GM23338 (cell line): ENCODE measurements at regions not wholly inside any gene's neighbourhood (a gene's known extent, or its start where the extent isn't known, plus 50 kb on each side); places are given as distances from the start of the nearest gene placed in this dataset.

Experiments used
- ATAC-seq: fragments of 200-7000 bp; cut with Tn5 transposase; 3 replicates; pipeline ENCODE4 v1.9.1; 2020
- DNase-seq: peaks from one replicate; pipeline ENCODE4 v3.0.0-alpha.2; 2015; ENCODE audit warnings: low spot score
- H2AFZ ChIP-seq: fragments of 200-600 bp; sonication (generic); 2 replicates; pipeline ENCODE4 v1.8.0; 2016; ENCODE audit warnings: antibody characterized with exemption, mild to moderate bottlenecking, moderate library complexity
- H3F3A ChIP-seq: fragments of 200-600 bp; sonication (generic); replicated peaks from 2 replicates; pipeline ENCODE4 v1.8.0; 2017; ENCODE audit warnings: antibody characterized with exemption, mixed run types, low read depth
- H3K27ac ChIP-seq: fragments of 200-600 bp; sonication (generic); 2 replicates; pipeline ENCODE4 v1.6.1; 2016; ENCODE audit warnings: low read depth
- H3K27me3 ChIP-seq: fragments of 200-600 bp; sonication (generic); 2 replicates; pipeline ENCODE4 v1.8.0; 2016; ENCODE audit warnings: mild to moderate bottlenecking, mixed run types, moderate library complexity; ENCODE audit not compliant: insufficient read depth
- H3K36me3 ChIP-seq: fragments of 200-600 bp; sonication (generic); 2 replicates; pipeline ENCODE4 v1.8.0; 2016; ENCODE audit warnings: mild to moderate bottlenecking; ENCODE audit not compliant: insufficient read depth
- H3K4me1 ChIP-seq: fragments of 200-600 bp; sonication (generic); 2 replicates; pipeline ENCODE4 v1.8.0; 2016; ENCODE audit warnings: mild to moderate bottlenecking, moderate library complexity; ENCODE audit not compliant: insufficient read depth
- H3K4me2 ChIP-seq: fragments of 200-600 bp; sonication (generic); 2 replicates; pipeline ENCODE4 v1.7.1; 2017; ENCODE audit warnings: mixed run types
- H3K4me3 ChIP-seq: fragments of 200-600 bp; sonication (generic); 2 replicates; pipeline ENCODE4 v1.6.1; 2016; ENCODE audit warnings: mixed run types
- H3K79me2 ChIP-seq: fragments of 200-600 bp; sonication (generic); replicated peaks from 2 replicates; pipeline ENCODE4 v1.8.0; 2017; ENCODE audit warnings: mild to moderate bottlenecking; ENCODE audit not compliant: insufficient read depth
- H3K9me2 ChIP-seq: fragments of 200-600 bp; sonication (generic); 2 replicates; pipeline ENCODE4 v1.8.0; 2017; ENCODE audit not compliant: insufficient read depth
- H4K20me1 ChIP-seq: fragments of 200-600 bp; sonication (generic); replicated peaks from 2 replicates; pipeline ENCODE4 v1.8.0; 2017; ENCODE audit warnings: mild to moderate bottlenecking; ENCODE audit not compliant: insufficient read depth
- H3K27ac Mint-ChIP-seq: 2 replicates; pipeline ENCODE4 v1.8.0; 2020; ENCODE audit warnings: inconsistent platforms, mild to moderate bottlenecking, moderate library complexity, mixed read lengths
- H3K27me3 Mint-ChIP-seq: 3 replicates; pipeline ENCODE4 v1.8.0; 2022; ENCODE audit warnings: low read depth, mild to moderate bottlenecking, moderate library complexity, mixed read lengths, inconsistent platforms; ENCODE audit not compliant: insufficient read depth, poor library complexity
- H3K36me3 Mint-ChIP-seq: 3 replicates; pipeline ENCODE4 v1.8.0; 2021; ENCODE audit warnings: low read depth, mild to moderate bottlenecking, inconsistent platforms, moderate library complexity, mixed read lengths
- H3K4me1 Mint-ChIP-seq: 3 replicates; pipeline ENCODE4 v1.8.0; 2020; ENCODE audit warnings: mild to moderate bottlenecking, inconsistent platforms, mixed read lengths
- H3K4me3 Mint-ChIP-seq: 3 replicates; pipeline ENCODE4 v1.8.0; 2021; ENCODE audit warnings: moderate library complexity, mild to moderate bottlenecking, inconsistent platforms, mixed read lengths
- H3K9me3 Mint-ChIP-seq: 3 replicates; pipeline ENCODE4 v1.8.0; 2020; ENCODE audit warnings: moderate library complexity, mild to moderate bottlenecking, inconsistent platforms, mixed read lengths
- CREB1 ChIP-seq: fragments of 250-450 bp; sonication (Bioruptor Pico); IDR thresholded peaks from 2 replicates; pipeline ENCODE4 v1.5.0; 2020; ENCODE audit warnings: low read depth, mild to moderate bottlenecking, moderate library complexity
- EZH2 ChIP-seq: fragments of 200-600 bp; sonication (generic); IDR thresholded peaks from one replicate; pipeline ENCODE4 v1.8.0; 2017; ENCODE audit warnings: antibody characterized with exemption, mild to moderate bottlenecking, low read depth; ENCODE audit not compliant: unreplicated experiment
- EZH2phosphoT487 ChIP-seq: fragments of 200-600 bp; sonication (generic); IDR thresholded peaks from one replicate; pipeline ENCODE4 v1.8.1; 2018; ENCODE audit warnings: antibody characterized with exemption; ENCODE audit not compliant: unreplicated experiment
- JUNB ChIP-seq: IDR thresholded peaks from one replicate; pipeline ENCODE4 v1.6.1; 2016; ENCODE audit warnings: antibody characterized with exemption; ENCODE audit not compliant: unreplicated experiment
- NANOG ChIP-seq: IDR thresholded peaks from 2 replicates; pipeline ENCODE4 v1.6.1; 2016; ENCODE audit warnings: antibody characterized with exemption, borderline replicate concordance
- POLR2AphosphoS5 ChIP-seq: IDR thresholded peaks from 2 replicates; pipeline ENCODE4 v1.6.1; 2016; ENCODE audit warnings: antibody characterized with exemption, low read depth
- STAT1 ChIP-seq: IDR thresholded peaks from one replicate; pipeline ENCODE4 v1.6.1; 2016; ENCODE audit warnings: antibody characterized with exemption; ENCODE audit not compliant: unreplicated experiment
- ZNF114 ChIP-seq: fragments of 250-450 bp; sonication (Bioruptor Pico); IDR thresholded peaks from 2 replicates; pipeline ENCODE4 v1.5.0; 2020; ENCODE audit warnings: mild to moderate bottlenecking, moderate library complexity
- TF ChIP-seq, protein P1 (sequence below): IDR thresholded peaks from one replicate; pipeline ENCODE4 v1.6.1; 2018; ENCODE audit warnings: antibody characterized with exemption; ENCODE audit not compliant: unreplicated experiment
- TF ChIP-seq, protein P2 (sequence below), 2 experiments: fragments of 200-600 bp in 1 of 2; sonication (generic) in 1 of 2; conservative IDR thresholded peaks; 2 replicates each; pipeline versions ENCODE4 v1.5.1 to v1.6.1; 2016 to 2017; ENCODE audit warnings: antibody characterized with exemption in 2 of 2, low read depth in 2 of 2, mild to moderate bottlenecking in 2 of 2, moderate library complexity in 1 of 2

DNA sequence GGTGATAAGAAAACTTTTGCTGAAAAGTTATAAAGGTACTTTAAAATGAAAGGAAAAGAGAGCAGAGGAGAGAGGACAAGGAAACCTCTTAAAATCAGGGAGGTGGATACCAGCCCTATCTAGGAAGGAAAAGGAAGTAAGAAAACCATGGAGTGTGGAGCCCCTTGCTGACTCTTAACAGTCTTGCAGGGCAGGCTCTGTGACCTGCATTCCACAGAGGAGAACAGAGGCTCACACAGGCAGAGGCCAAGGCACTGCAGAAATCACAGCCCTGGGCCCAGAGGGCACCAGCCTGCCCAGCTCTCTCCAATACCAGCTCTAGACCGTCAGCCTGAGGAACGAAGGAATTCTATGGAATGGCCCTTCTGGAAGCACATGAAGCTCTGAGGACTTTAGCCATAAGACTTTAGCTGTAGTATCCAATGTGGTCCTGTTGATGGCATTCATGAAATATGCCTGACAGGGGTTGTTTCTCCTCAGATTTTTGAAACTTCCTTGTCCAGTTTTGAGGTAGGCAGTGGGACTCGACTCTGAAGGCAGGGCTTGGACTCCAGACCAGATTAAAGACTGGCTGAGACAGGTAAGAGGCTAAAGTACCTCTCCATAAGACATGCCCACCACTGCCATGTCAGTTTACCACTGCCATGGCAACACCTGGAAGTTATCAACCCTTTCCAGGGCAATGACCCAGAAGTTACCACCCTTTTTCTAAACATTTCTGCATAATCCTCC, 216.3 kb downstream of the ANAPC1 start:
- TF ChIP-seq, protein P1, sequence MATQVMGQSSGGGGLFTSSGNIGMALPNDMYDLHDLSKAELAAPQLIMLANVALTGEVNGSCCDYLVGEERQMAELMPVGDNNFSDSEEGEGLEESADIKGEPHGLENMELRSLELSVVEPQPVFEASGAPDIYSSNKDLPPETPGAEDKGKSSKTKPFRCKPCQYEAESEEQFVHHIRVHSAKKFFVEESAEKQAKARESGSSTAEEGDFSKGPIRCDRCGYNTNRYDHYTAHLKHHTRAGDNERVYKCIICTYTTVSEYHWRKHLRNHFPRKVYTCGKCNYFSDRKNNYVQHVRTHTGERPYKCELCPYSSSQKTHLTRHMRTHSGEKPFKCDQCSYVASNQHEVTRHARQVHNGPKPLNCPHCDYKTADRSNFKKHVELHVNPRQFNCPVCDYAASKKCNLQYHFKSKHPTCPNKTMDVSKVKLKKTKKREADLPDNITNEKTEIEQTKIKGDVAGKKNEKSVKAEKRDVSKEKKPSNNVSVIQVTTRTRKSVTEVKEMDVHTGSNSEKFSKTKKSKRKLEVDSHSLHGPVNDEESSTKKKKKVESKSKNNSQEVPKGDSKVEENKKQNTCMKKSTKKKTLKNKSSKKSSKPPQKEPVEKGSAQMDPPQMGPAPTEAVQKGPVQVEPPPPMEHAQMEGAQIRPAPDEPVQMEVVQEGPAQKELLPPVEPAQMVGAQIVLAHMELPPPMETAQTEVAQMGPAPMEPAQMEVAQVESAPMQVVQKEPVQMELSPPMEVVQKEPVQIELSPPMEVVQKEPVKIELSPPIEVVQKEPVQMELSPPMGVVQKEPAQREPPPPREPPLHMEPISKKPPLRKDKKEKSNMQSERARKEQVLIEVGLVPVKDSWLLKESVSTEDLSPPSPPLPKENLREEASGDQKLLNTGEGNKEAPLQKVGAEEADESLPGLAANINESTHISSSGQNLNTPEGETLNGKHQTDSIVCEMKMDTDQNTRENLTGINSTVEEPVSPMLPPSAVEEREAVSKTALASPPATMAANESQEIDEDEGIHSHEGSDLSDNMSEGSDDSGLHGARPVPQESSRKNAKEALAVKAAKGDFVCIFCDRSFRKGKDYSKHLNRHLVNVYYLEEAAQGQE, result no peak
- TF ChIP-seq POLR2AphosphoS5 (no peak), CREB1 (CRISPR knock-in tag) (no peak), JUNB (no peak), EZH2phosphoT487 (no peak), EZH2 (no peak)
- TF ChIP-seq, protein P2, sequence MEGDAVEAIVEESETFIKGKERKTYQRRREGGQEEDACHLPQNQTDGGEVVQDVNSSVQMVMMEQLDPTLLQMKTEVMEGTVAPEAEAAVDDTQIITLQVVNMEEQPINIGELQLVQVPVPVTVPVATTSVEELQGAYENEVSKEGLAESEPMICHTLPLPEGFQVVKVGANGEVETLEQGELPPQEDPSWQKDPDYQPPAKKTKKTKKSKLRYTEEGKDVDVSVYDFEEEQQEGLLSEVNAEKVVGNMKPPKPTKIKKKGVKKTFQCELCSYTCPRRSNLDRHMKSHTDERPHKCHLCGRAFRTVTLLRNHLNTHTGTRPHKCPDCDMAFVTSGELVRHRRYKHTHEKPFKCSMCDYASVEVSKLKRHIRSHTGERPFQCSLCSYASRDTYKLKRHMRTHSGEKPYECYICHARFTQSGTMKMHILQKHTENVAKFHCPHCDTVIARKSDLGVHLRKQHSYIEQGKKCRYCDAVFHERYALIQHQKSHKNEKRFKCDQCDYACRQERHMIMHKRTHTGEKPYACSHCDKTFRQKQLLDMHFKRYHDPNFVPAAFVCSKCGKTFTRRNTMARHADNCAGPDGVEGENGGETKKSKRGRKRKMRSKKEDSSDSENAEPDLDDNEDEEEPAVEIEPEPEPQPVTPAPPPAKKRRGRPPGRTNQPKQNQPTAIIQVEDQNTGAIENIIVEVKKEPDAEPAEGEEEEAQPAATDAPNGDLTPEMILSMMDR (conservative IDR thresholded peaks at IDR 0.05; ENCODE audit: low read depth in 2 of 2), result peak in 1 of 2 experiments; percentile 37; a peak in 3 of 4 replicates
- Histone ChIP-seq H4K20me1 (no peaks in the 10 kb centered on the region), H3K4me1 (no peaks in the 10 kb centered on the region), H3K9me2 (peaks cover 14% of the 10 kb centered on the region; the same call in 1 of the 2 replicates), H3F3A (no peaks in the 10 kb centered on the region), H3K36me3 (no peaks in the 10 kb centered on the region), H3K27me3 (no peaks in the 10 kb centered on the region), H3K79me2 (no peaks in the 10 kb centered on the region), H2AFZ (no peak overlapping the region), H3K4me3 (no peak overlapping the region), H3K4me2 (no peak overlapping the region), H3K27ac (no peak overlapping the region)
- Mint-ChIP-seq H3K4me1 (no peaks in the 10 kb centered on the region; the same call in 2 of the 3 replicates), H3K9me3 (peaks cover 41% of the 10 kb centered on the region), H3K27ac (no peak overlapping the region), H3K27me3 (peaks cover 7% of the 10 kb centered on the region), H3K4me3 (no peak overlapping the region), H3K36me3 (peaks cover 25% of the 10 kb centered on the region)
- DNase-seq, result peak; percentile 24
- peak; percentile 62 for ATAC-seq

DNA sequence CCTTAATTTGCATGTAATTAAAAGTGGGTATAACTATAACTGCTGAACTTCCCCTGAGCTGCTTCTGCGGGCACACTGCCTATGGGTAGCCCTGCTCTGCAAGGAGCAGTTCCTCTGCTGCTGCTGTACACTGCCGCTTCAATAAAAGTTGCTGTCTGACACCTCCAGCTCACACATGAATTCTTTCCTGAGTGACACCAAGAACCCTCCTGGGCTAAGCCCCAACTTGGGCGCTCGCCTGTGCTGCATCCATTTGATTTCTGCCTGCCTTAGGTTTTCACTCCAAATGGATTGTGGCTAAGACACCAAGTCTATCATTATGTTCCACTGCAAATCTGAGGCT, 215.7 kb downstream of the ANAPC1 start:
- H3K9me3 Mint-ChIP-seq, result peaks cover 45% of the 10 kb centered on the region
- peaks cover 7% of the 10 kb centered on the region for H3K27me3 Mint-ChIP-seq
- no peak overlapping the region for H3K4me2 ChIP-seq
- no peak overlapping the region for H3K4me3 ChIP-seq
- H3K4me3 Mint-ChIP-seq, result no peak overlapping the region
- no peaks in the 10 kb centered on the region for H3K36me3 ChIP-seq
- peaks cover 25% of the 10 kb centered on the region for H3K36me3 Mint-ChIP-seq
- no peaks in the 10 kb centered on the region for H3F3A ChIP-seq
- peaks cover 14% of the 10 kb centered on the region; the same call in 1 of the 2 replicates for H3K9me2 ChIP-seq
- no peak overlapping the region for H3K27ac ChIP-seq
- H3K27ac Mint-ChIP-seq, result no peak overlapping the region
- no peaks in the 10 kb centered on the region for H3K4me1 ChIP-seq
- H3K4me1 Mint-ChIP-seq, result no peaks in the 10 kb centered on the region; the same call in 2 of the 3 replicates
- no peaks in the 10 kb centered on the region for H3K79me2 ChIP-seq
- DNase-seq (no peak), ATAC-seq (no peak)
- no peaks in the 10 kb centered on the region for H3K27me3 ChIP-seq
- no peaks in the 10 kb centered on the region for H4K20me1 ChIP-seq
- no peak overlapping the region for H2AFZ ChIP-seq
- TF ChIP-seq EZH2, result no peak
- no peak for TF ChIP-seq JUNB
- no peak for TF ChIP-seq STAT1
- no peak for TF ChIP-seq NANOG
- TF ChIP-seq ZNF114 (CRISPR knock-in tag), result no peak
- TF ChIP-seq, protein P1, result no peak
